ENCODE measurements at regions not wholly inside any gene's neighbourhood (a gene's known extent, or its start where the extent isn't known, plus 50 kb on each side); places are given as distances from the start of the nearest gene placed in this dataset.

- TF ChIP-seq CTCF (IDR thresholded peaks at IDR 0.05) (no peak), POLR2AphosphoS5 (IDR thresholded peaks at IDR 0.05) (no peak), POLR2A (IDR thresholded peaks at IDR 0.05) (no peak), EP300 (IDR thresholded peaks at IDR 0.05) (no peak)
Observed at GRCh38 chr13:21813844-21814243, 143.0 kb downstream of the FGF9 start.

All from gastroesophageal sphincter (tissue), 3 donors.